Brain microvascular endothelial cell (primary cell): ENCODE measurements at regions not wholly inside any gene's neighbourhood (a gene's known extent, or its start where the extent isn't known, plus 50 kb on each side); places are given as distances from the start of the nearest gene placed in this dataset.

Experiments used
- DNase-seq: peaks from one replicate; pipeline ENCODE4 v3.0.0-alpha.2; 2020
- H3K27ac ChIP-seq: fragments of 250-450 bp; sonication (Bioruptor Pico); 2 replicates; pipeline ENCODE4 v1.5.1; 2020; ENCODE audit warnings: mild to moderate bottlenecking, moderate library complexity
- H3K27me3 ChIP-seq: fragments of 250-450 bp; sonication (Bioruptor Pico); replicated peaks from 2 replicates; pipeline ENCODE4 v1.5.1; 2020; ENCODE audit warnings: mild to moderate bottlenecking
- H3K36me3 ChIP-seq: fragments of 250-450 bp; sonication (Bioruptor Pico); replicated peaks from 2 replicates; pipeline ENCODE4 v1.5.1; 2020; ENCODE audit warnings: mild to moderate bottlenecking
- H3K4me3 ChIP-seq: 2 replicates; pipeline ENCODE4 v1.5.1; 2011; ENCODE audit warnings: low read depth, mild to moderate bottlenecking, control low read depth, low read length, moderate library complexity
- in situ Hi-C: cut with HindIII; loops from 2 replicates; pipeline ENCODE4 v1.10.0; 2017; ENCODE audit warnings: low sequenced_read_pairs, low pct_ligation_motif_present
- TF ChIP-seq, protein P1 (sequence below): IDR thresholded peaks from 2 replicates; pipeline ENCODE4 v1.5.1; 2011; ENCODE audit warnings: low read depth, mild to moderate bottlenecking, moderate library complexity, low read length, control low read depth, inconsistent platforms; ENCODE audit errors: missing control alignments

- peak; percentile 64 for DNase-seq
- TF ChIP-seq, protein P1, sequence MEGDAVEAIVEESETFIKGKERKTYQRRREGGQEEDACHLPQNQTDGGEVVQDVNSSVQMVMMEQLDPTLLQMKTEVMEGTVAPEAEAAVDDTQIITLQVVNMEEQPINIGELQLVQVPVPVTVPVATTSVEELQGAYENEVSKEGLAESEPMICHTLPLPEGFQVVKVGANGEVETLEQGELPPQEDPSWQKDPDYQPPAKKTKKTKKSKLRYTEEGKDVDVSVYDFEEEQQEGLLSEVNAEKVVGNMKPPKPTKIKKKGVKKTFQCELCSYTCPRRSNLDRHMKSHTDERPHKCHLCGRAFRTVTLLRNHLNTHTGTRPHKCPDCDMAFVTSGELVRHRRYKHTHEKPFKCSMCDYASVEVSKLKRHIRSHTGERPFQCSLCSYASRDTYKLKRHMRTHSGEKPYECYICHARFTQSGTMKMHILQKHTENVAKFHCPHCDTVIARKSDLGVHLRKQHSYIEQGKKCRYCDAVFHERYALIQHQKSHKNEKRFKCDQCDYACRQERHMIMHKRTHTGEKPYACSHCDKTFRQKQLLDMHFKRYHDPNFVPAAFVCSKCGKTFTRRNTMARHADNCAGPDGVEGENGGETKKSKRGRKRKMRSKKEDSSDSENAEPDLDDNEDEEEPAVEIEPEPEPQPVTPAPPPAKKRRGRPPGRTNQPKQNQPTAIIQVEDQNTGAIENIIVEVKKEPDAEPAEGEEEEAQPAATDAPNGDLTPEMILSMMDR: peak; percentile 90
Observed at GRCh38 chr18:68623342-68623741, 91.6 kb downstream of the TMX3 start.

GRCh38 chr18:68611311-68611710 lies 103.6 kb downstream of the TMX3 start:
- Histone ChIP-seq H3K27ac (no peak overlapping the region), H3K4me3 (no peak overlapping the region), H3K36me3 (no peaks in the 10 kb centered on the region), H3K27me3 (no peaks in the 10 kb centered on the region)
- in situ Hi-C loops: no loop called here
- TF ChIP-seq, protein P1: no peak
- no peak for DNase-seq

More at GRCh38 chr18:68623342-68623741, 91.6 kb downstream of the TMX3 start:
- H3K27ac ChIP-seq: no peak overlapping the region
- no peaks in the 10 kb centered on the region for H3K27me3 ChIP-seq
- in situ Hi-C loops: no loop called here
- H3K36me3 ChIP-seq: no peaks in the 10 kb centered on the region
- no peak overlapping the region for H3K4me3 ChIP-seq

GRCh38 chr18:68608851-68609490 lies 105.9 kb downstream of the TMX3 start:
- no peak for DNase-seq
- in situ Hi-C loops: no loop called here
- H3K4me3 ChIP-seq: no peak overlapping the region
- no peaks in the 10 kb centered on the region for H3K27me3 ChIP-seq
- TF ChIP-seq, protein P1: no peak
- H3K27ac ChIP-seq: no peak overlapping the region
- H3K36me3 ChIP-seq: no peaks in the 10 kb centered on the region

DNA sequence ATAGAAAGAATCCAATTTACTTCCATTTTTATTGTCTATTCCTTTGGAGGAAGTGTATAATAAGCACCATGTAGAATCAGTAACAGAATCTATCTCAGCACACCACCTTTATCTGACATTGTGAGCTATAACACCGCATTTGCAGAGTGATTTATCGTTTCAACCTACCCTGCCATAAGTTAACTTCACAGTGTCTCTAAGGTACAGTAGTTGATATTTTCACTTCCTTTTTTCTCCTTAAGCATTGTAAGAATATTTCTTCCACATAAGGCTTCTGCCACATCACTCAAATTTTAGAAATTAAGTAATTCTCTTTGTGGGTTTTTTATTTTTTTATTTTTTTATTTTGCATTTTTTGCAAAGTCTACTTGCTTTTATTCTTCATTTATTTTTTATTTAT lies 107.1 kb downstream of the TMX3 start:
- in situ Hi-C loops: no loop called here
- no peak overlapping the region for H3K4me3 ChIP-seq
- TF ChIP-seq, protein P1: no peak
- no peaks in the 10 kb centered on the region for H3K27me3 ChIP-seq
- H3K36me3 ChIP-seq: no peaks in the 10 kb centered on the region
- no peak overlapping the region for H3K27ac ChIP-seq
- no peak for DNase-seq

DNA sequence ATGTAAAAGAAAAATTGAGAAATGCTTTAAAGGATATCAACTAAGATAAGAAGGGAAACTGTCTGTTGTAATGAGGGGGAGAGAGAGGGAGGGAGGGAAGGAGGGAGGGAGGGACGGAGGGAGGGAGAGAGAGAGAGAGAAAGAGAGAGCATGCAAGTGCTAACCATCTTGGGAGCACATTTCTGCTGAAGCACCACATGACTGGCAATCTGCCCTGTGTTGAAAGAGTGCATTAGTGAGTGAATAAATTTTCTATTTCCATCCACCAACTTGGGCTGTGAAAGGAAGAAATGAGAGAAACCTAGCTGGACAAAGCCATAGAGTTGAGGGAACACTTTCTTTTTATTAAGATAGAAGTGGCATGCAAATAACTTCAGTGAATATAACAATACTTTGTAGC lies 110.7 kb downstream of the TMX3 start:
- TF ChIP-seq, protein P1: no peak
- H3K36me3 ChIP-seq: no peaks in the 10 kb centered on the region
- H3K27ac ChIP-seq: no peak overlapping the region
- H3K4me3 ChIP-seq: no peak overlapping the region
- H3K27me3 ChIP-seq: no peaks in the 10 kb centered on the region
- DNase-seq: no peak
- in situ Hi-C loops: no loop called here

- no peaks in the 10 kb centered on the region for H3K36me3 ChIP-seq
- TF ChIP-seq, protein P1: no peak
- no peak overlapping the region for H3K27ac ChIP-seq
- no peaks in the 10 kb centered on the region for H3K27me3 ChIP-seq
- in situ Hi-C loops: no loop called here
- no peak overlapping the region for H3K4me3 ChIP-seq
- no peak for DNase-seq
Observed at GRCh38 chr18:68596016-68596415, 118.9 kb downstream of the TMX3 start.
